HepG2 (cell line): ENCODE measurements at regions not wholly inside any gene's neighbourhood (a gene's known extent, or its start where the extent isn't known, plus 50 kb on each side); places are given as distances from the start of the nearest gene placed in this dataset.
A peak's percentile ranks its signal among the peaks of the same experiment; 100 is the strongest.

Experiments
- ATAC-seq: fragments of 200-7000 bp; cut with Tn5 transposase; 3 replicates; pipeline ENCODE4 v1.9.1; 2020; ENCODE audit warnings: mild to moderate bottlenecking, moderate library complexity
- BruUV-seq: library from RNA; stranded (reverse); fragments of 400-500 nt; replicated peaks from 2 replicates; lab custom pipeline; 2021; lab: Mats Ljungman, UMichigan
- CTCF ChIA-PET: fragments of 300-600 bp; formaldehyde crosslinking; extraction: SDS; loops from one replicate; lab custom pipeline; 2021; ENCODE audit warnings: low total read pairs, inconsistent platforms, low intra/inter-chr PET ratio; lab: Yijun Ruan, JAX
- POLR2A ChIA-PET: fragments of 350-600 bp; sonication (Branson Sonifier 250); formaldehyde crosslinking; loops from one replicate; lab custom pipeline; 2020; ENCODE audit warnings: antibody characterized with exemption, inconsistent platforms; lab: Yijun Ruan, JAX
- DNase-seq: peaks from one replicate; pipeline ENCODE4 v3.0.0-alpha.2; 2015; ENCODE audit warnings: low spot score
- FAIRE-seq: peaks from 3 replicates; lab custom pipeline; 2011; peaks lifted over from hg19 to GRCh38; lab: Jason Lieb, UNC
- H2AFZ ChIP-seq: one replicate; pipeline ENCODE4 v1.6.1; 2011; ENCODE audit warnings: low read length, inconsistent platforms
- H3K27ac ChIP-seq: fragments of 300-600 bp; 3 replicates; pipeline ENCODE4 v1.8.0; 2011; ENCODE audit warnings: mixed run types, mild to moderate bottlenecking, mixed read lengths, low read length, inconsistent platforms; ENCODE audit not compliant: insufficient read depth; ENCODE audit errors: extremely low read length
- H3K27me3 ChIP-seq, 2 experiments: fragments of 200-600 bp in 1 of 2; 2 replicates in 1 of 2; 3 replicates in 1 of 2; pipeline versions ENCODE4 v1.6.0 to v1.8.0; 2011; ENCODE audit warnings: low read length in 2 of 2, mild to moderate bottlenecking in 2 of 2, moderate library complexity in 2 of 2, inconsistent platforms in 1 of 2; ENCODE audit not compliant: insufficient read depth in 2 of 2, control insufficient read depth in 1 of 2
- H3K36me3 ChIP-seq, 2 experiments: fragments of 200-600 bp in 1 of 2; replicated peaks in 1 of 2; 2 replicates in 1 of 2; 3 replicates in 1 of 2; pipeline versions ENCODE4 v1.5.1 to v1.8.0; 2011; ENCODE audit warnings: low read length in 2 of 2, inconsistent platforms in 1 of 2; ENCODE audit not compliant: insufficient read depth in 2 of 2, control insufficient read depth in 1 of 2
- H3K4me1 ChIP-seq: 2 replicates; pipeline ENCODE4 v1.5.1; 2012; ENCODE audit warnings: low read length, inconsistent platforms; ENCODE audit not compliant: insufficient read depth
- H3K4me2 ChIP-seq: 2 replicates; pipeline ENCODE4 v1.6.0; 2011; ENCODE audit warnings: low read depth, low read length, inconsistent platforms
- H3K4me3 ChIP-seq, 3 experiments: fragments of 200-600 bp in 1 of 3; sonication (generic), shearing (Covaris generic) in 1 of 3; replicated peaks in 1 of 3; 2 replicates each; pipeline ENCODE4 v1.5.1; 2011 to 2016; ENCODE audit warnings: low read length in 3 of 3, inconsistent platforms in 2 of 3, low read depth in 2 of 3, mild to moderate bottlenecking in 2 of 3, control low read depth in 1 of 3, mixed read lengths in 1 of 3; ENCODE audit not compliant: insufficient read depth in 1 of 3
- H3K79me2 ChIP-seq: one replicate; pipeline ENCODE4 v1.6.1; 2011; ENCODE audit warnings: low read length, inconsistent platforms; ENCODE audit not compliant: insufficient read depth
- H3K9ac ChIP-seq: 2 replicates; pipeline ENCODE4 v1.6.0; 2011; ENCODE audit warnings: mild to moderate bottlenecking, low read depth, low read length, inconsistent platforms; ENCODE audit not compliant: insufficient read depth
- H3K9me3 ChIP-seq: 2 replicates; pipeline ENCODE4 v1.5.1; 2012; ENCODE audit warnings: mild to moderate bottlenecking, low read length
- H4K20me1 ChIP-seq: 2 replicates; pipeline ENCODE4 v1.6.0; 2011; ENCODE audit warnings: inconsistent platforms, mild to moderate bottlenecking, low read length, moderate library complexity; ENCODE audit not compliant: insufficient read depth
- DNMT3B ChIP-seq: conservative IDR thresholded peaks from 2 replicates; pipeline ENCODE4 v1.6.1; 2016; ENCODE audit warnings: missing biosample characterization, control low read depth
- HMGXB4 ChIP-seq, 2 experiments: sonication (generic) in 1 of 2; formaldehyde crosslinking in 1 of 2; IDR thresholded peaks; 2 replicates each; pipeline versions ENCODE4 v1.4.0 to v1.6.1; 2018 to 2020; ENCODE audit warnings: missing genetic modification reagents in 2 of 2, borderline replicate concordance in 1 of 2, low read depth in 1 of 2, mild to moderate bottlenecking in 1 of 2, missing biosample characterization in 1 of 2
- HOXA5 ChIP-seq: sonication (generic); formaldehyde crosslinking; IDR thresholded peaks from 2 replicates; pipeline ENCODE4 v1.4.0; 2020; ENCODE audit warnings: missing genetic modification reagents
- MBD4 ChIP-seq: IDR thresholded peaks from 2 replicates; pipeline ENCODE4 v1.6.1; 2012; ENCODE audit warnings: low read length, inconsistent platforms, borderline replicate concordance
- PHF20 ChIP-seq: sonication (generic); formaldehyde crosslinking; IDR thresholded peaks from 2 replicates; pipeline ENCODE4 v1.5.0; 2020; ENCODE audit warnings: mild to moderate bottlenecking, missing genetic modification reagents
- YEATS2 ChIP-seq: sonication (generic); formaldehyde crosslinking; IDR thresholded peaks from 2 replicates; pipeline ENCODE4 v1.4.0; 2020; ENCODE audit warnings: missing genetic modification reagents, borderline replicate concordance
- ZFY ChIP-seq: sonication (generic); formaldehyde crosslinking; IDR thresholded peaks from 2 replicates; pipeline ENCODE4 v1.4.0; 2020; ENCODE audit warnings: missing genetic modification reagents
- ZNF101 ChIP-seq: sonication (generic); formaldehyde crosslinking; IDR thresholded peaks from 2 replicates; pipeline ENCODE4 v1.4.0; 2020; ENCODE audit warnings: mild to moderate bottlenecking, low read depth, missing genetic modification reagents, borderline replicate concordance
- ZNF530 ChIP-seq: sonication (generic); formaldehyde crosslinking; IDR thresholded peaks from 2 replicates; pipeline ENCODE4 v1.5.0; 2020; ENCODE audit warnings: low read depth, mild to moderate bottlenecking, missing genetic modification reagents
- ZNF7 ChIP-seq: IDR thresholded peaks from 2 replicates; pipeline ENCODE4 v1.6.1; 2016; ENCODE audit warnings: missing biosample characterization, missing genetic modification reagents
- ZUFSP ChIP-seq: sonication (generic); formaldehyde crosslinking; IDR thresholded peaks from 2 replicates; pipeline ENCODE4 v1.9.0; 2021; ENCODE audit warnings: missing genetic modification reagents, mild to moderate bottlenecking, borderline replicate concordance
- WGBS: methylation state at CpG from one replicate; pipeline ENCODE4 v1.1.6; 2017; ENCODE audit warnings: low lambda C conversion rate; 5-methylcytosine and 5-hydroxymethylcytosine counted together
- in situ Hi-C: cut with HindIII; loops from 2 replicates; pipeline ENCODE4 v1.10.0; 2017; ENCODE audit warnings: low pct_unique_long_range_greater_than_20kb; ENCODE audit not compliant: extremely low pct_ligation_motif_present
- intact Hi-C: fragments of 100-400 bp; cut with micrococcal nuclease; formaldehyde crosslinking; loops from one replicate; pipeline ENCODE4 v1.10.0; 2022; ENCODE audit not compliant: unreplicated experiment
- TF ChIP-seq, protein P1 (sequence below): sonication (generic); formaldehyde crosslinking; IDR thresholded peaks from 2 replicates; pipeline ENCODE4 v1.9.0; 2021; ENCODE audit warnings: missing genetic modification reagents, borderline replicate concordance

- POLR2A ChIA-PET, result no interaction called here
- no peak overlapping the region for H3K4me3 ChIP-seq
- no TSS peak for BruUV-seq
- in situ Hi-C loops (no loop called here), intact Hi-C loops (no loop called here)
- TF ChIP-seq ZNF101 (CRISPR knock-in tag) (no peak), HOXA5 (no peak), ZUFSP (CRISPR knock-in tag) (no peak), ZNF530 (CRISPR knock-in tag) (no peak), PHF20 (no peak), DNMT3B (no peak), YEATS2 (CRISPR knock-in tag) (no peak), MBD4 (no peak), ZFY (CRISPR knock-in tag) (no peak), HMGXB4 (CRISPR knock-in tag; IDR thresholded peaks at IDR 0.05; ENCODE audit: borderline replicate concordance in 1 of 2, low read depth in 1 of 2) (no peak), ZNF7 (CRISPR knock-in tag) (no peak)
- TF ChIP-seq, protein P1, sequence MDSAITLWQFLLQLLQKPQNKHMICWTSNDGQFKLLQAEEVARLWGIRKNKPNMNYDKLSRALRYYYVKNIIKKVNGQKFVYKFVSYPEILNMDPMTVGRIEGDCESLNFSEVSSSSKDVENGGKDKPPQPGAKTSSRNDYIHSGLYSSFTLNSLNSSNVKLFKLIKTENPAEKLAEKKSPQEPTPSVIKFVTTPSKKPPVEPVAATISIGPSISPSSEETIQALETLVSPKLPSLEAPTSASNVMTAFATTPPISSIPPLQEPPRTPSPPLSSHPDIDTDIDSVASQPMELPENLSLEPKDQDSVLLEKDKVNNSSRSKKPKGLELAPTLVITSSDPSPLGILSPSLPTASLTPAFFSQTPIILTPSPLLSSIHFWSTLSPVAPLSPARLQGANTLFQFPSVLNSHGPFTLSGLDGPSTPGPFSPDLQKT (CRISPR knock-in tag), result no peak
- no peaks in the 10 kb centered on the region for H3K4me1 ChIP-seq
- H2AFZ ChIP-seq, result no peak overlapping the region
- no peaks in the 10 kb centered on the region for H3K79me2 ChIP-seq
- no peak for DNase-seq
- no peak overlapping the region for H3K9ac ChIP-seq
- peak; percentile 58 for ATAC-seq
- H4K20me1 ChIP-seq, result no peaks in the 10 kb centered on the region
- CTCF ChIA-PET, result no interaction called here
- 9% methylated on average over 11 of the region's 11 CpGs for WGBS
- peaks cover 15% of the 10 kb centered on the region for H3K9me3 ChIP-seq
- peaks cover 8 to 29% of the 10 kb centered on the region in 2 experiments for H3K27me3 ChIP-seq
- no peak overlapping the region for H3K4me2 ChIP-seq
- no peaks in the 10 kb centered on the region for H3K36me3 ChIP-seq
- FAIRE-seq, result no peak
- no peak overlapping the region for H3K27ac ChIP-seq
Measured at GRCh38 chr12:111284709-111285108, 84.2 kb downstream of the PHETA1 start.
